ENCODE measurements at regions not wholly inside any gene's neighbourhood (a gene's known extent, or its start where the extent isn't known, plus 50 kb on each side); places are given as distances from the start of the nearest gene placed in this dataset.

DNA sequence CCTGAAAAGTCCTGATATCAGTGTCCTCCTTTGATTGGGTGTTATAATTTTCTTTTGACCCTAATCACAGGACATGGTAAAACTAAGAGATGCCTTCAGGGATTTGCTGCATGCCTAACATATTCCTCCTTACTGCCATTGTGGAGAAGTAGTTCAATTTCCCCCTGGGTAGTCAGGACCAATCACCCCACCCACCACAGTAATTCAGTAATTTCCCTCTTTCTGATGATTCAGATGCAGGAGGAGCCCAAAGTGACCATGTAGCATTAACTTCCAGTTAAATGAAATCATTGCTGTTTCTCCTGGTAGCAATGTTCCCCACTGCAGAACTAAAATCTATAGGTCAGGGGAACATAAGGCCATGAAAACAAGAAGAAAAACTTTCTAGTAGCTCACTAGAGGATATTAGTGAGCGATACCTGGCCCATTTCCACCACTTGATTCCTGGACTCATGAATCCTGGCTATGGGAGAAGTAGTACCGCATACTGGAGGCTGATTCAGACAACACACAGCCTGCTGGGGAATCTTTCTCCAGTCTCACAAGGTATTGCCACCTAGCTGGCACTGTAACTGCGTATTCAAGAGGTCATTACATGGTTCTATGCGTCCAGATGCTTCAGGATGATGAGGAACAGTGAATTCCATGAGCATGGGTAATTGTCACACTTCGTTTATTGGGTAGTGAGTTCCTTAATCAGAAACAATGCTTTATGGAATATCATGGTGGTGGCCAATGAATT, 561.2 kb downstream of the HAO1 start (continued):
- no peak for TF ChIP-seq KMT2A (CRISPR knock-in tag; IDR thresholded peaks at IDR 0.05)
- TF ChIP-seq, protein P1, sequence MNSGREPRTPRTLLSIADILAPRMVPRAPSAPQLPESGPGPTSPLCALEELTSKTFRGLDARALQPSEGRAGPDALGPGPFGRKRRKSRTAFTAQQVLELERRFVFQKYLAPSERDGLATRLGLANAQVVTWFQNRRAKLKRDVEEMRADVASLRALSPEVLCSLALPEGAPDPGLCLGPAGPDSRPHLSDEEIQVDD (CRISPR knock-in tag; IDR thresholded peaks at IDR 0.05; ENCODE audit: borderline replicate concordance): no peak

DNA sequence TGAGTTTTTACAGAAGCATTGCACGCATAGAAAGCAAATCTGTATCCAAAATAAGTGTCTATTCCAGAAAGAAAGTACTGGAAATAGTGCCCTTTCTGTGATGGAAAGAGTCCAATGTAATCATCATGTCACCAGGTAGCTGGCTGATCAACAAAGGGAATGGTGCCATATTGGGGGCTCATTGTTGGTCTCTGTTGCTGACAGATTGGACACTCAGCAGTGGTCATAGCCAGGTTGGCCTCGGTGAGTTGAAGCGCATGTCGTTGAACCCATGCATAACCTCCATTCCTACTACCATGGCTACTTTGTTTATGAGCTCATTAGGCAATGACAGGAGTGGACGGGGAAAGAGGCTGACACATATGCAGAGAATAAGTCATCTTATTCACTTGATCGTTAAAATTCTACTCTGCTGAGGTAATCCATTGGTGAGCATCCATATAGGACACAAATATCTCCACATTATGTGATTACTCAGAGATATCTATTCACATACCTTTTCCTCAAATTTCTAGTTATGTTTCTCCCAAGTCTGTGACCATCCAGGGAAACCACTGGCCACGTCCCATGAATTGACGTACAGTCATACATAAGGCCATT, 560.5 kb downstream of the HAO1 start:
- Histone ChIP-seq H3K9me3 (ENCODE audit: low read length) (no peaks in the 10 kb centered on the region), H3K36me3 (replicated peaks in 1 of 2; ENCODE audit: control insufficient read depth in 1 of 2, insufficient read depth in 2 of 2, low read length in 2 of 2) (no peaks in the 10 kb centered on the region), H3K4me1 (ENCODE audit: insufficient read depth, low read length) (no peaks in the 10 kb centered on the region), H2AFZ (ENCODE audit: low read length) (no peak overlapping the region), H4K20me1 (ENCODE audit: insufficient read depth, low read length) (no peaks in the 10 kb centered on the region), H3K79me2 (ENCODE audit: insufficient read depth, low read length) (no peaks in the 10 kb centered on the region), H3K4me3 (replicated peaks in 1 of 3; ENCODE audit: insufficient read depth in 1 of 3, low read depth in 2 of 3, low read length in 3 of 3) (no peak overlapping the region), H3K4me2 (ENCODE audit: low read depth, low read length) (no peak overlapping the region), H3K27me3 (ENCODE audit: control insufficient read depth in 1 of 2, insufficient read depth in 2 of 2, low read length in 2 of 2) (no peaks in the 10 kb centered on the region), H3K9ac (ENCODE audit: insufficient read depth, low read depth, low read length) (no peak overlapping the region), H3K27ac (ENCODE audit: extremely low read length, insufficient read depth, low read length) (no peak overlapping the region)
- no peak for FAIRE-seq
- intact Hi-C loops (cut with micrococcal nuclease; ENCODE audit: unreplicated experiment) (loop anchor here (10.0 kb wide), 1 partner anchor 1855 kb away; no protein-coding TSS in a partner anchor), in situ Hi-C loops (cut with HindIII; ENCODE audit: extremely low pct_ligation_motif_present, low pct_unique_long_range_greater_than_20kb) (loop anchor here (10.0 kb wide), 1 partner anchor 265 kb away; no protein-coding TSS in a partner anchor)
- ATAC-seq: no peak
- TF ChIP-seq POLR2AphosphoS2 (IDR thresholded peaks at IDR 0.05; ENCODE audit: low read depth, low read length) (no peak), ZNF570 (CRISPR knock-in tag; IDR thresholded peaks at IDR 0.05; ENCODE audit: borderline replicate concordance) (no peak)
- TF ChIP-seq, protein P2, sequence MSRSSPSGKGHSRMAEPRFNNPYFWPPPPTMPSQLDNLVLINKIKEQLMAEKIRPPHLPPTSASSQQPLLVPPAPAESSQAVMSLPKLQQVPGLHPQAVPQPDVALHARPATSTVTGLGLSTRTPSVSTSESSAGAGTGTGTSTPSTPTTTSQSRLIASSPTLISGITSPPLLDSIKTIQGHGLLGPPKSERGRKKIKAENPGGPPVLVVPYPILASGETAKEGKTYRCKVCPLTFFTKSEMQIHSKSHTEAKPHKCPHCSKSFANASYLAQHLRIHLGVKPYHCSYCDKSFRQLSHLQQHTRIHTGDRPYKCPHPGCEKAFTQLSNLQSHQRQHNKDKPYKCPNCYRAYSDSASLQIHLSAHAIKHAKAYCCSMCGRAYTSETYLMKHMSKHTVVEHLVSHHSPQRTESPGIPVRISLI (CRISPR knock-in tag; IDR thresholded peaks at IDR 0.05; ENCODE audit: borderline replicate concordance): no peak
- TF ChIP-seq, protein P3, sequence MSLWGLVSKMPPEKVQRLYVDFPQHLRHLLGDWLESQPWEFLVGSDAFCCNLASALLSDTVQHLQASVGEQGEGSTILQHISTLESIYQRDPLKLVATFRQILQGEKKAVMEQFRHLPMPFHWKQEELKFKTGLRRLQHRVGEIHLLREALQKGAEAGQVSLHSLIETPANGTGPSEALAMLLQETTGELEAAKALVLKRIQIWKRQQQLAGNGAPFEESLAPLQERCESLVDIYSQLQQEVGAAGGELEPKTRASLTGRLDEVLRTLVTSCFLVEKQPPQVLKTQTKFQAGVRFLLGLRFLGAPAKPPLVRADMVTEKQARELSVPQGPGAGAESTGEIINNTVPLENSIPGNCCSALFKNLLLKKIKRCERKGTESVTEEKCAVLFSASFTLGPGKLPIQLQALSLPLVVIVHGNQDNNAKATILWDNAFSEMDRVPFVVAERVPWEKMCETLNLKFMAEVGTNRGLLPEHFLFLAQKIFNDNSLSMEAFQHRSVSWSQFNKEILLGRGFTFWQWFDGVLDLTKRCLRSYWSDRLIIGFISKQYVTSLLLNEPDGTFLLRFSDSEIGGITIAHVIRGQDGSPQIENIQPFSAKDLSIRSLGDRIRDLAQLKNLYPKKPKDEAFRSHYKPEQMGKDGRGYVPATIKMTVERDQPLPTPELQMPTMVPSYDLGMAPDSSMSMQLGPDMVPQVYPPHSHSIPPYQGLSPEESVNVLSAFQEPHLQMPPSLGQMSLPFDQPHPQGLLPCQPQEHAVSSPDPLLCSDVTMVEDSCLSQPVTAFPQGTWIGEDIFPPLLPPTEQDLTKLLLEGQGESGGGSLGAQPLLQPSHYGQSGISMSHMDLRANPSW (CRISPR knock-in tag; IDR thresholded peaks at IDR 0.05; ENCODE audit: borderline replicate concordance): no peak
- TF ChIP-seq, protein P4, sequence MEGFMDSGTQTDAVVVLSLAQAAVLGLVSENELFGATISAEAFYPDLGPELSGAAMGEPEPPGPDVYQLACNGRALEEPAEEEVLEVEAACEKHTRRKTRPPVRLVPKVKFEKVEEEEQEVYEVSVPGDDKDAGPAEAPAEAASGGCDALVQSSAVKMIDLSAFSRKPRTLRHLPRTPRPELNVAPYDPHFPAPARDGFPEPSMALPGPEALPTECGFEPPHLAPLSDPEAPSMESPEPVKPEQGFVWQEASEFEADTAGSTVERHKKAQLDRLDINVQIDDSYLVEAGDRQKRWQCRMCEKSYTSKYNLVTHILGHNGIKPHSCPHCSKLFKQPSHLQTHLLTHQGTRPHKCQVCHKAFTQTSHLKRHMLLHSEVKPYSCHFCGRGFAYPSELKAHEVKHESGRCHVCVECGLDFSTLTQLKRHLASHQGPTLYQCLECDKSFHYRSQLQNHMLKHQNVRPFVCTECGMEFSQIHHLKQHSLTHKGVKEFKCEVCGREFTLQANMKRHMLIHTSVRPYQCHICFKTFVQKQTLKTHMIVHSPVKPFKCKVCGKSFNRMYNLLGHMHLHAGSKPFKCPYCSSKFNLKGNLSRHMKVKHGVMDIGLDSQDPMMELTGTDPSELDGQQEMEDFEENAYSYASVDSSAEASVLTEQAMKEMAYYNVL (CRISPR knock-in tag; IDR thresholded peaks at IDR 0.05; ENCODE audit: borderline replicate concordance): no peak
- TF ChIP-seq, protein P5, sequence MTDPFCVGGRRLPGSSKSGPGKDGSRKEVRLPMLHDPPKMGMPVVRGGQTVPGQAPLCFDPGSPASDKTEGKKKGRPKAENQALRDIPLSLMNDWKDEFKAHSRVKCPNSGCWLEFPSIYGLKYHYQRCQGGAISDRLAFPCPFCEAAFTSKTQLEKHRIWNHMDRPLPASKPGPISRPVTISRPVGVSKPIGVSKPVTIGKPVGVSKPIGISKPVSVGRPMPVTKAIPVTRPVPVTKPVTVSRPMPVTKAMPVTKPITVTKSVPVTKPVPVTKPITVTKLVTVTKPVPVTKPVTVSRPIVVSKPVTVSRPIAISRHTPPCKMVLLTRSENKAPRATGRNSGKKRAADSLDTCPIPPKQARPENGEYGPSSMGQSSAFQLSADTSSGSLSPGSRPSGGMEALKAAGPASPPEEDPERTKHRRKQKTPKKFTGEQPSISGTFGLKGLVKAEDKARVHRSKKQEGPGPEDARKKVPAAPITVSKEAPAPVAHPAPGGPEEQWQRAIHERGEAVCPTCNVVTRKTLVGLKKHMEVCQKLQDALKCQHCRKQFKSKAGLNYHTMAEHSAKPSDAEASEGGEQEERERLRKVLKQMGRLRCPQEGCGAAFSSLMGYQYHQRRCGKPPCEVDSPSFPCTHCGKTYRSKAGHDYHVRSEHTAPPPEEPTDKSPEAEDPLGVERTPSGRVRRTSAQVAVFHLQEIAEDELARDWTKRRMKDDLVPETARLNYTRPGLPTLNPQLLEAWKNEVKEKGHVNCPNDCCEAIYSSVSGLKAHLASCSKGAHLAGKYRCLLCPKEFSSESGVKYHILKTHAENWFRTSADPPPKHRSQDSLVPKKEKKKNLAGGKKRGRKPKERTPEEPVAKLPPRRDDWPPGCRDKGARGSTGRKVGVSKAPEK (CRISPR knock-in tag; IDR thresholded peaks at IDR 0.05; ENCODE audit: borderline replicate concordance): no peak
- BruUV-seq (replicated peaks): no TSS peak
- ChIA-PET CTCF (ENCODE audit: low intra/inter-chr PET ratio, low total read pairs) (no interaction called here), POLR2A (no interaction called here)
- no peak for DNase-seq (ENCODE audit: low spot score)
- WGBS (ENCODE audit: low lambda C conversion rate): 31% methylated on average over 8 of the region's 8 CpGs
